SK-N-MC (cell line): ENCODE measurements at regions not wholly inside any gene's neighbourhood (a gene's known extent, or its start where the extent isn't known, plus 50 kb on each side); places are given as distances from the start of the nearest gene placed in this dataset.

ENCODE experiments used
- EZH2 ChIP-seq: fragments of 200-600 bp; sonication (generic); IDR thresholded peaks from one replicate; pipeline ENCODE4 v1.6.1; 2017; ENCODE audit warnings: antibody characterized with exemption
- POLR2AphosphoS5 ChIP-seq: IDR thresholded peaks from 2 replicates; pipeline ENCODE4 v1.6.1; 2012; ENCODE audit warnings: mild to moderate bottlenecking, low read depth, low read length, borderline replicate concordance

- no peak for TF ChIP-seq POLR2AphosphoS5
- TF ChIP-seq EZH2: no peak
These were observed 167.9 kb upstream of the ZFHX3 start for GRCh38 chr16:73215678-73216377.
